Ecto neural progenitor cell (in vitro differentiated cells): ENCODE measurements at regions not wholly inside any gene's neighbourhood (a gene's known extent, or its start where the extent isn't known, plus 50 kb on each side); places are given as distances from the start of the nearest gene placed in this dataset.

ENCODE experiments used
- DNase-seq: peaks from one replicate; pipeline ENCODE4 v3.0.0-alpha.2; 2018; ENCODE audit warnings: low spot score

DNA sequence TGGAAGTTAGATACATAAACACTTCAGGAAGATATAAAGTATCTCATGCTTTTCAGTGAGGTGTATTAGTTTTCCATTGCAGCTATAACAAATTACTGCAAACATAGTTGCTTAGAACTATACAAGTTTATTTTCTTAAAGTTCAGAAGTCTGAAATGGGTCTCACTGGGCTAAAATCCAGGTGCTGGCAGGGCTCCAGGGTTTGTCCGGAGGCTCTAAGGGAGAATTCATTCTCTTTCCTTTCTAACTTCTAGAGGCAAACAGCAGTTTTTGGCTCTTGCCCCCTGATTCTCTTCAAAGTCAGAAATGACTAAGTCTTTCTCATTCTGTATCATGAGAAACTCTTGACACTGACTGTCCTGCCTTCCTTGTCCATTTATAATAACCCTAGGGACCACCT lies 138.8 kb downstream of the AASDHPPT start:
- no peak for DNase-seq

DNA sequence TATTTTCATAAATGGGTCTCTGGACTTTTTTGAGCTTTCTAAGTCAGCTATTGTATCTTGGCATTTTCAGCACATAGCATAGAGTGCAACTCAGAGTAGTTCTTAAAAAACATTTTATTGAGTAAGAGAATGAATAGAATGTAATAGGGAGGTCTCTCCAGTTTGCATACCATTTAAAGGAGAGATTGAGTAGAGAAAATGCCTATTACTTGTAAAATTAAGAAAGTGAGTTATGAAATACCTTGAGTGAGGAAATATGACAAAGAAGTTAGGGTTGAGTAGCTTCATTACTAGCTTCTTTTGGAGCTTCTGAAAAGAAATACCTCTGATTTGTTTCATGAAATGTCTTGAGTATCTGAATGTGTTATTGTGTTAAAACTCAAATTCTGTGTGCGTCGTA lies 140.0 kb downstream of the AASDHPPT start:
- DNase-seq = no peak

DNA sequence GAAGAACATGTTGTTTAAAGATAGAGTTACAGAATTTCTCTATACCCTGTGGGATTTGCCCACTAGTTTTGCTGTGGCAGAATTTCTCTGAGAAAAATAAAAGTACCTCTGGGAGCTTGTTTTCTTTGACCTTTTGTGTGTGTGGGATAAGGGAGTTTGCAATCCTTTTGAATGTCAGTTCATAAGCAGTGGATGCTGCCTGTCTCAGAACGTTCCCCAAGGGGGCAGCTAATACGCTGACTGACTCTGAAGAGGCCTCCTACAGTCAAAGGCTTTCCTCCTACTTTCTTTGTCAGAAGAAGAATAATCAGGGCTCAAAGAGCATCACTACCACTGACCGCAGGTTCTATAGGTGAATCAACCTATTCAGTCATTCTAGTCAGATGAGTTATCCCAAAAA lies 140.6 kb downstream of the AASDHPPT start:
- DNase-seq = no peak

DNA sequence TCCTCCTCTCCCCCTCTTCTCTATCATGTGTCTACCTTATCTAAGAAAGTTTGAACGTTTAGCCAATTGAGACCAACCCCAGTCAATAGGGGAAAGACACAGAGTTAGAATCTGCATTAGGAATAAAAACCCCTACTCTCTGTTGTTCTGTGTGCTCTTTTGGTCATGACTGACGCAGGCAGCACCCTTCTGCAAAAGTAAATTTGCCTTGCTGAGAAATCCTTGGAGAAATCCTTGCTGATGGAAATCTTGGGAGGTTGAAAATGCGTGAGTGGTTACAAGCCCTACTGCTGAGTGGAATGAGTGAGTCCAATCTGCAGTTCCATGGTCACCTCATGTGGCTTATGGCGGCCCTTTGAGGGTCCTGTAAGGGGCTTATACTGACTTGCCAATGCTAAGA lies 145.2 kb downstream of the AASDHPPT start:
- no peak for DNase-seq

DNA sequence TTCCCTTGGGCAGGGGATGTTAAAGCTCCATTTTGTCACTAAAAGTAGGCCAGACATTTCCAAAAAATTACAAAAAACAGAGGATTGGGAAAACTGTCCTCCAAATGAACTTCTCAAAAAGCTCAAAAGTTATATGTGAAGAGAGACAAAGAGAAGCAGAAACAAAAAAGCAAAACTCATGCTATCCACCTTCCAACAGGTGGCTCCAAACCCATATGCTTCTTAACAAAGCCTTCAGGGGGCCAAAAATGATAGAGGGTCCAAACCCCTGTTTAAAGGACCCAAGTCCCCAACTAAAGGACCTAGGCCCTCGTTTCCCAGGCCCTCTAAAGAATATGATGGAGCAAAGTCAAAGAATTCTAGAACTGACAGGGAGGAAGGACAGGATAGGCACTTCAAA lies 146.7 kb downstream of the AASDHPPT start:
- no peak for DNase-seq

DNA sequence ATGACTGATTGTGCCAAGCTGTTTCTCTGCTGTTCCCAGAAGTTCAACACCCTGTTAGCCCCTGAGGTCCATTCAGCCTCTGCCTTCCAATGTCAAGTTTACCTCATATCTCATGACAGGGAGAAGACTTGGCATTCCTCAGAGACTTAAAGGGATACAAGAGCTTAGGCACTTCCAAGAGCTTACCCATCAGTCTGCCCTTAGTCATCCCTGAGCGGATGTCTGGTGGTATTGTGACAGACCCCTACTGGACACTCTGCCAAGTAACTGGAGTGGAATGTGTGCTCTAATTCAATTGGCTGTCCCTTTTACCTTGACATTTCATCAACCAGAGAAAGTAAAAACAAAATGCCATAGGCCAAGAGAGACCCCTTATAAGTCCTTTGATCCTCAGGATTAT lies 151.5 kb downstream of the AASDHPPT start:
- DNase-seq = no peak

DNA sequence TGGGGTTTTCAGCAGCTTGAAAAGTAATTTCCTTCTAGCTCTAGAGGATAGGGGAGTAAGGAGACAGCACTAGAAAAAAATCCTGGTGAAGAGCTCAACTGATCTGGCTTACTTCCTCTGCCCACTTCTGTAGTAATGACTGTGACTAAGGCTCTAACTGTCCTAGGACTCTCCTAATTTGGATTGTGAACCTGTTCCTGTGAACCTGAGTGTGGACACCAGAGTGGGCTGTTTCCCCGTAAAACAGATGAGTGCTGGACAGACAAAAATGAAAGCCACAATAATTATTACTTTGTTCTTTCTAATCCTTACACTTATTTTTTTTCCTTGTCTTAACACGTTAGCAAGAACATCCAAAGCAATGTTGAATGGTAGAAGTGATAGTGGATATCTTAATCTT lies 154.1 kb downstream of the AASDHPPT start:
- no peak for DNase-seq

DNA sequence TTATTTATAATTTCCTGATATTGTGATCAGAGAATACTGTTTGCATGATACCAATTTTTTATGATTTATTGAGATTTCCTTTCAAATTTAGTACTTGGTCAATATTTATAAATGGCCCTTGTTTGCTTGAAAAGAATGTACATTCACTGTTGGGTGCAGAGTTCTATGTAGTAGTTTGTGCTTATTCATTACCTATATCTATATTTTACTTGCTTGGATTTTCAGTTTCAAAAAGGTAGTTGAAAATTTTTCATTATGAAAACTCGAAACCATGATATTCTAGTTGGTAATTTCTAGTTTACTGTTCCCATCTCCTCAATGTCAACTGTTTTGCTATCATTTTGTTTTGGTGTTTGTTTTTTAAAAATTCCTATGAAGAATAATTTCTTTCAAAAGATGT lies 155.7 kb downstream of the AASDHPPT start:
- no peak for DNase-seq

DNA sequence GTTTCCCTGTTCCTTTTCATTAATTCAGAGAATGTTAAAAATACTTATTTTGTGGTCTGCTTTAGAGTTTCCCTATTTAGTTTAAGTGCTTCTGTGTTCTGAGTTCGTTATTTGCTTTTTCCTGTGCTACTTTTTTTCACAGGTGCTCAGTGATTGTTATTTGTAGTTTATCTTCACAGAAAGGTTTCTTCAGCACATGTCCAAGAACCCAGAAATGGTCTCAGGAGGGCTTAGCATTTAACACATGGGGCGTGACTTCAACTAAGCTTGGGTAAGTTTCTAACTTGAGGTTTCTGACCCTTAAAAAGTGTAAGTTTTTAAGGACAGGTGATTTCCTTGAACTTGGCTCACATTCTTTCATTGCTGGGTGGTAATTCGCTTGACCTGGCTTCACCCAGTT lies 157.3 kb downstream of the AASDHPPT start:
- no peak for DNase-seq

DNA sequence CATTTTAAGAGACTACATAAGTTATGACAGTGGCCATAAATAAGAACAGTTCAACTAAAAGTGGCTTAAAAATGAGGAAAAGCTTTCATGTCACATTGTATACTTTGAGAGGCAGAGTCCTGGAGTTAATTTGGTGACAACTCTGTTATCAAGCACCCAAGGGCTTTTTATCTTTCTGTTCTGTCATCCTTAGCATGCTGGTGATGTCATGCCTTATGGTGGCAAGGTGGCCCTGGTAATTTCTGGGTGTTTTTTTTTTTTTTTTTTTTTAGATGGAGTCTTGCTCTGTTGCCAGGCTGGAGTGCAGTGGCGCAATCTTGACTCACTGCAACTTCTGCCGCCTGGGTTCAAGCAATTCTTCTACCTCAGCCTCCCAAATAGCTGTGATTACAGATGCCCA lies 158.8 kb downstream of the AASDHPPT start:
- no peak for DNase-seq

DNA sequence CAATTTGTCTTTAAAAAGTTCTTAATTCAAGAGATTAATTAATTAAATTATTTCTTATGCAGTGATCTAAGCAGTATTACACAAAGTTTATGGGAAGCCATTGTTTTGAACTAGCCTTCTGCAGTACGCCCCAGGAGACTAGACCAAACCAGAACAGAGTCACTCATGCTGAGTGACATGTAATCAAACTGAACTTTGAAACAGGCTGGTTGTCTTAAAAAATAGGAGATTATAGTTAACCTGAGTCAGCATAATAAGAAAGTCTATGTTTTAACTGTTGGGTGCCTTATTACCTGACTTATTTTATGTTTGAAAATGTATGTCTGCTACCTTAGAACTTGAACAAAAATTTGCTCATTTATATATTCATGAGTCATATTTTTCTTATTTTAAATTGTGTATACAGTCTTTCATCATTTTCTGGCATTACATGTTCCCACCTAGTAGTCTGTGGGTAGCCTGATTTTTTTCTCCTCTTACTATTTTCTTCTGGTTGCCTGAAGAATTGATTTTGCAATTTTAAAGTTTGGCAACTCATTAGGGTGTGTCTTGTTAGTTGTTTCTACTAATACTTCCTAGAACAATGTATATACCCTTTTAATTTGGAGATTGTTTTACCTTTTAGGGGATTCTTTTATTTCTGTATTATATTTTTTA lies 161.4 kb downstream of the AASDHPPT start:
- no peak for DNase-seq

DNA sequence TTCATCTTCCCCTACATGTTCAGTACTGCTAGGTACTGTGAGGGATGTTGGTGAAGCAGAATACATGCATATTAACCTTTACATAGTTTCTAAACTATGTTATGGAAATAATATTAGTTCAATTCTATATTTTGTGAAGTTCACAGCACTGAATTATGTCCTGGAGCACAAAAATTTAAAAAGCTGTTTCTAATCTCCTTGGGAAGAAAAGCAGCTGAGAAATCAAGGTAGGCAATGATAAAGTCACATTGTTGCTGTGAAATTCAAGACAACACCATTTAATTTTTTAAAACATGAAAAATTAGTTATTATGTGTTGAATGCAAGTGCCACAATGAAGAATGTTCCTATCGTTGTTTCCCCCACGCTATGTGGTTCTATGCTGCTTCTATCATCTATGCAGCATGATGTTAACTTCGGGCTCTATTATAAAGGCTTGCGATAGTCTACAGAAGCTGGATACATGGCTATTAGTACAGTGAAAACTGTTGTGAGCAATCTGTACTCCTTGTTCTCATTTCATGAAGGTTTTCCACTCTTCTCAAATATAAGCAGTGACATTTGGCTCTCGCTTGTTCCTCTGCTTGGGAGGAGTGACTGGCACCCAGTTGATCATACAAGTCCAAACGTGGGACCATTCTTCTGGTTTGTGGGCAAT lies 164.3 kb downstream of the AASDHPPT start:
- DNase-seq = no peak

DNA sequence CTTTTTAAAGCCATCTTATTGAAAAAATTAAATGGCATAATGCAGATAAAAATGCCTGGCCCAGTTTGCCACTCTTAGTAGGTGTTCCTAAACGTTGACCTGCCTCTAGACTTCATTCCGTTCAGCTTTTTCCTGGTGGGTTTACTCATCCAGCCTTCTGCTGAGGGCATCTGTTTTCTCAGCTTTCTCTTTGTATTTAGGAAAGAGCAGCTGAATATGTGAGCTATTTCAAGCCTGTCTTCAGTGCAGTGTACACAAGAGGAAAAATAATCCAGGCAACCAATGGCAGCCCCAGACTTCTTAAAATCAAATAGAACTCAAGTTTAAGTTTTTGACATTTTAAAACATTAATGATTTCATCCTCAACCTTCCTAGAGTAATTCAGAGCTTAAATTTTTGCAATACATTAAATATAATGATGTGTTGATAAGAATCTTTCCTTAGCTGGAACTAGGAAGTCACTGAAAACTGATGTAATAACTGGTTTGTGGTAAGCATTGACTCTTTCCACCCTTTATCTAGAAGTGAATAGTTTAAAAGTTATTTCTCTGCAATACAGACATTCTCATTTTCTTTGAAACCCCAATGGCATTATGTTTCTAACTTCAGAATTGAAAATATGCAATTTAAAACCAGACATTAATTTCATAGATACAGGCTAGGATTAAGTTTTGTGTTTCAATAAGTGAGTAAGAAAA lies 165.4 kb downstream of the AASDHPPT start:
- no peak for DNase-seq

DNA sequence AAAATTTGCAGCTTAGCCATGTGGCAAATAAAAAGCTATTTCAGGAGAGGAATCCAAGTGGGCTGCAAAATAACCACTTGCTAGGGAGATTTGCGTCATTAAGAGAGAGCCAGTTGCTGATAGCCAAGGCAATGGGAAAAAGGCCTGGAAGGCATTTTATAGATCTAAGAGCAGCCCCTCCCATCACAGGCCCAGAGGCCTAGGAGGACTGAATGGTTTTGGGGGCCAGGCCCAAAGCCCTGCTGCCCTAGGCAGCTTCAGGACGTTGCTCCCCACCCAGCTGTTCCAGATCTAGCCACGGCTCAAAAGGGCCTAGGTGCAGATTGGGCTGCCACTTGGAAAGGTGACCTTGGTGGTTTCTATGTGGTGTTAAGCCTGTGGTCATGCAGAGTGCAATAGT lies 169.0 kb downstream of the AASDHPPT start:
- no peak for DNase-seq

DNA sequence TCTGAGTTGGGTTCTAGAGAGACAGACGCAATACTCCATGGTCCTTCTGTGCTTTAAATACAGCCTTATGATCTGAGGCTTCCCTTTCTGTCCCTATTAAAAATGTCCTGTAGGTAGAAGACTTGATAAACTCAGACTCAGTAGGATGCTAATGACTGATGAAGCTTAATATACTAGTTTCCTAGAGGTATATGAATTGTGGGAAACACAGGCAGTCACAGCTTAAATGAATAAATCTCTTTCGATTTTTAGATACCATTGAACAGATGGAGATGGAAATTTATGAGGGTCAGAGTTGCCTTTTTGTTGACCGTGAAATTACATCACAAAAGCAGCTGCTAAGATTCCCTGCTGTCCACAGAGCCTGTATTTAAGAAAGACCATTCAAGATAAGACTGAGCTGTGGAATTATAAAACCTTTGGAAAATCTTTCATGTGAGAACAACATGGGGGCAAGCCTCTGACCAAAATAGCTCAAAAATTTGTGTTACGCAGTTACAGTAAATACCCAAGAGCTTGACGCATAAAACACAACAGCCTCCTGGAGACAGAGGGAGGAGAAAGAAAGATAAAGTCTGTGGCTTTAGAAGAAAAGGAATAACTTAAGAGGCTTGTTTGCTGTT lies 172.3 kb downstream of the AASDHPPT start:
- DNase-seq = no peak

DNA sequence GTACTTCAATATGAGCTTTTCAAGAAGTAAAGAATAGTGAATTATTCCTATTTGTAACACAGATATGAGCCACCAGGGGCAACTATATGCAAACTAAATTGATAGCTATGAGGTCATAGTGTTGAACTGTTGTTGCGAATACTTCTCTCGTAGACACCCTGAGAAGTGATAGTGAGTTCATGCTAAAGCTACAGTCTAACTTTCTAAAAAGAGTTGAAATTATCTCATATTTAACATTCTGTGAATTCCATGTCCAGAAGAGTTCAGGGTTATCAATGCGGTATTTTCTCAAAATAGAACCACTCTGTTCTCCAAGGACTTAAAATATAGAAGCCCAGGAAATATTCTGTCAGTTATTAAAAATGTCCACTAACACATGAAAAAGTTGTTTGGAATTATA lies 185.4 kb downstream of the AASDHPPT start:
- no peak for DNase-seq

DNA sequence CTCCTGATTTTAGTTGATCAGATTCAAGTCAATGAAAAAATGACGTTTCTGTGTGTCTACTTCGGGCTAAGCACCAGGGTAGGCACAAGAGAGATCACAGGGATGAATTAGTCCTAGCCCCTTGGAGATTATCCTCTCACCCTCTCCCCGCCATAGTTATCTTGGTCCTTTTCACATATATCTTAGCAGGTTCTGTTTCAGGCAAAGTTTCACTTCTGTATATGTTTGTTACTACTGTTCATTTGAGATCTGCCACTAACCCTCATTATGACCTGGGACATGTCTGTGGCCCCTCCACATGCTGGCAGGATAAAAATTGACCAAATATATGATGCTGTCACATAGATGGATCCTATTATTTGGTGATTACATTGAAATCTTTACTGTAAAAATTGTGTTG lies 186.1 kb downstream of the AASDHPPT start:
- no peak for DNase-seq

DNA sequence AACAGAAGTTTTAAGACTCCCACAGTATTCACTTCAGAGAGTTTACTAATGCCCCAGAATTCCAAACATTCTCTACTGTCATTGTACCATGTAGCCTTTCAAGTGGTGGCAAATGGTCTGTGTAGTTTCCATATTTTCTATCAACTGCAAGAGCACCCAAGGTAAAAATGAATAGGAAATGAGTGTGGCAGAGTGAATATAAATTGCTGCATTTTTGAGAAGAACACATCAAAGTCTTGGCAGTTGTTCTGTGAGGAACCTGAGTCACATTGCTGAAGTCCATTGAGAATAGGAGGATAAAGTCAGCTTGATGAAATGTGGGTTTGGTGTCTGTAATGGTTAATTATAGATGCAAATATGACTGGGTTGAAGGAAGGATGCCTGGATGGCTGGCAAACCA lies 193.6 kb downstream of the AASDHPPT start:
- DNase-seq = no peak

DNA sequence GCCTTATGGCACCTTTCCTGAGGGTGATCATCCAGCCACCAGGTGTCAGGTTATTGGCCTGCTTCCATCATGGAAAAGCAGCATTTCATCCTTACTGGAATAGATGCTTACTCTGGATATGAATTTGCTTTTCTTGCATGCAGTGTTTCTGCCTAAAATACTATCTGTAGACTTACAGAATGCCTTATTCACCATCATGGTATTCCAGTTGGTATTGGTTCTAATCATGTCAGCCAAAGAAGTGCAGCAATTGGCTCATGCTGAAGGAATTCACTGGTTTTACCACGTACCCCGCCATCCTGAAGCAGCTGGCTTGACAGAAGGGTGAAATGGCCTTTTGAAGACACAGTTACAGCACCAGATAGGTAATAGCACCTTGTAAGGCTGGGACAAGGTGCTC lies 194.2 kb downstream of the AASDHPPT start:
- DNase-seq = no peak

DNA sequence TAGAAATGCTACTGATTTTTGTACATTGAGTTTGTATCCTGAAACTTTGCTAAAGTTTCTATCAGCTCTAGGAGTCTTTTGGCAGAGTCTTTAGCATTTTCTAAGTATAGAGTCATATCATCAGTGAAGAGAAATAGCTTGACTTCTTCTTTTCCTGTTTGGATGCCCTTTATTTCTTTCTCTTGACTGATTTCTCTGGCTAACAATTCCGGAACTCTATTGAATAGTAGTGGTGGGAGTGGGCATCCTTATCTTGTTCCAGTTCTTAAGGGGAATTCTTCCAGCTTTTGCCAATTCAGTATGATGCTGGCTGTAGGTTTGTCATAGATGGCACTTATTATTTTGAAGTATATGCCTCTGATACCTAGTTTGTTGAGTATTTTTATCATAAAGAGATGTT lies 197.7 kb downstream of the AASDHPPT start:
- no peak for DNase-seq

DNA sequence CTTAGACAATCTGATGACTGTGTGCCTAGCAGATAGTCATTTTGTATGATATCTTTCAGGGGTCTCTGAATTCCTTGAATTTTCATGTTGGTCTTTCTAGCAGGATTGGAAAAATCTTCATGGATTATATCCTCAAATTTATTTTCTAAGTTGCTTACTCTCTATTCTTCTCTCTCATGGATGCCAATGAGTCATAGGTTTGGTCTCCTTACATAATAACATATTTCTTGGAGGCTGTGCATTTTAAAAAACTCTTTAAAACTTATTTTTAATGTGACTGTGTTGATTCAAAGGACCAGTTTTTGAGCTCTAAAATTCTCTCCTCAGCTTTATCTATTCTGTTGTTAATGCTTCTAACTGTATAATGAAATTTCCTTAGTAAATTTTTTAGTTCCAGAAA lies 198.7 kb downstream of the AASDHPPT start:
- no peak for DNase-seq

DNA sequence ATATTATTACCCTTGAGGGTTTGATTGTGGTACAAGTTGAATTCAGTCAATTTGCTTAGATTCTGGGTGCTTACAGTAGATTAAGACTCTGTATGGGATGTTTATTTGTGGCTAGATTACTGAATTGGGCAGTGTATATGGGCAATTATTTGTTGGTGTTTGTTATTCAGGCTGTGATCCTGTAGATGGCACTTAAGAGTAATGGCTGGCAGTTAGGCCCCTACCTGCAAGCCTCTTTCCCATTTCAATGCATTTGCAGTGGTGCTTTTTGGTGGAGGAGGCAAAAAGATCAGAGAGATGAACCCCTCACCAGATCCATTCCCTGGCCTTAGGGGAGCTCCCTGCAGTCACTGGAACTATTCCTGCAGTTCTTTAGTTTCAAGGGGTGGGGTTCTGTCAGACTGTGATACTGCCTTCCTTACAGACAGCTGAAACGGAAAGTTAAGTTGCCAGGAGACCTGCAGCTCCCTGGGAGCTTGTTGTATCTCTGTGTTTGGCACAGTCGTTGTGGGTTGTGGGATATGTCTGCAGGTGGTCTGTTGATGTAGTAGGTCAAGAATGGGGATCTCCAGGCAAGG lies 199.5 kb downstream of the AASDHPPT start:
- peak; percentile 44 for DNase-seq

DNA sequence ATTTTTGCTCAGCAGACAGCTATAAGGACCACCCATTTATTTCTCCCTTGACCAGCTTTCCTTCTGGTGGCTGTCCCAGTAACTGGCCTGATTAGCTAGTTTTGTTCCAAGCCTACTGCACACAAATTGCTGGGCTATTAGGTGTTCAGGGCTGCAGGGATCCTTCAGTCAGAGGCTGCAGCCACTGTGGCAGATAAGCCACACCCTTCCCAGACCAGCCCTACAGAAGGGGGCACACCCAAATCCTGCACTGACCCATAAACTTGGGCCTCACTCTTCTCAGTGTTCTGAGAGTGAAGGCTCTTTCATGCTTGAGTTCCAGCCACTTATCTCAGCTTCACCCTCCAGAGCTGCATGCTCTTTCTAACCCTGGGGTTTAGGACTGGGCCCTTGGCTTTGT lies 200.0 kb downstream of the AASDHPPT start:
- no peak for DNase-seq
